Keratinocyte (primary cell): ENCODE measurements at regions not wholly inside any gene's neighbourhood (a gene's known extent, or its start where the extent isn't known, plus 50 kb on each side); places are given as distances from the start of the nearest gene placed in this dataset.

Source experiments
- DNase-seq: peaks from one replicate; pipeline ENCODE4 v3.0.0-alpha.2; 2011; ENCODE audit warnings: low read depth, missing footprints, low spot score
- FAIRE-seq: peaks from 2 replicates; lab custom pipeline; 2011; peaks lifted over from hg19 to GRCh38; lab: Jason Lieb, UNC
- H2AFZ ChIP-seq: 2 replicates; pipeline ENCODE4 v1.6.0; 2012; ENCODE audit warnings: low read length, control low read depth, inconsistent platforms; ENCODE audit not compliant: control insufficient read depth
- H3K27ac ChIP-seq: 2 replicates; pipeline ENCODE4 v1.5.1; 2011; ENCODE audit warnings: low read length; ENCODE audit not compliant: control insufficient read depth, insufficient read depth
- H3K27me3 ChIP-seq: 3 replicates; pipeline ENCODE4 v1.6.0; 2011; ENCODE audit warnings: low read length; ENCODE audit not compliant: control insufficient read depth, insufficient read depth; ENCODE audit errors: extremely low read depth
- H3K36me3 ChIP-seq, 2 experiments: 2 replicates in 1 of 2; 3 replicates in 1 of 2; pipeline ENCODE4 v1.5.1; 2011; ENCODE audit warnings: low read length in 2 of 2, mild to moderate bottlenecking in 1 of 2; ENCODE audit not compliant: control insufficient read depth in 2 of 2, insufficient read depth in 2 of 2; ENCODE audit errors: extremely low read depth in 1 of 2
- H3K4me1 ChIP-seq: 3 replicates; pipeline ENCODE4 v1.5.1; 2011; ENCODE audit warnings: low read length; ENCODE audit not compliant: control insufficient read depth, insufficient read depth; ENCODE audit errors: extremely low read depth
- H3K4me2 ChIP-seq: 3 replicates; pipeline ENCODE4 v1.6.0; 2011; ENCODE audit warnings: low read depth, low read length; ENCODE audit not compliant: control insufficient read depth, insufficient read depth; ENCODE audit errors: extremely low read depth
- H3K4me3 ChIP-seq, 3 experiments: fragments of 200-600 bp in 1 of 3; sonication (generic) in 1 of 3; 2 replicates in 2 of 3; 3 replicates in 1 of 3; pipeline ENCODE4 v1.5.1; 2011 to 2016; ENCODE audit warnings: low read length in 3 of 3, mild to moderate bottlenecking in 3 of 3, control low read depth in 2 of 3, inconsistent platforms in 1 of 3, low read depth in 1 of 3, mixed read lengths in 1 of 3, mixed run types in 1 of 3, moderate library complexity in 1 of 3; ENCODE audit not compliant: control insufficient read depth in 2 of 3, insufficient read depth in 2 of 3; ENCODE audit errors: extremely low read depth in 1 of 3
- H3K79me2 ChIP-seq: 2 replicates; pipeline ENCODE4 v1.6.0; 2012; ENCODE audit warnings: low read length; ENCODE audit not compliant: control insufficient read depth, insufficient read depth
- H3K9ac ChIP-seq: 3 replicates; pipeline ENCODE4 v1.6.0; 2011; ENCODE audit warnings: low read length; ENCODE audit not compliant: control insufficient read depth, insufficient read depth; ENCODE audit errors: extremely low read depth
- H3K9me1 ChIP-seq: 3 replicates; pipeline ENCODE4 v1.6.0; 2011; ENCODE audit warnings: low read length; ENCODE audit not compliant: control insufficient read depth, insufficient read depth; ENCODE audit errors: extremely low read depth
- H3K9me3 ChIP-seq: 2 replicates; pipeline ENCODE4 v1.5.1; 2012; ENCODE audit warnings: low read depth, low read length; ENCODE audit not compliant: control insufficient read depth
- H4K20me1 ChIP-seq: 3 replicates; pipeline ENCODE4 v1.6.0; 2011; ENCODE audit warnings: low read length; ENCODE audit not compliant: control insufficient read depth, insufficient read depth; ENCODE audit errors: extremely low read depth
- CTCF ChIP-seq, 3 experiments: IDR thresholded peaks in 1 of 3; conservative IDR thresholded peaks in 1 of 3; optimal IDR thresholded peaks in 1 of 3; 2 replicates in 2 of 3; 3 replicates in 1 of 3; pipeline versions ENCODE3 to v1.5.1; 2011; ENCODE audit warnings: low read length in 3 of 3, mild to moderate bottlenecking in 3 of 3, moderate library complexity in 2 of 3, control low read depth in 1 of 3, inconsistent platforms in 1 of 3; ENCODE audit not compliant: insufficient read depth in 2 of 3; ENCODE audit errors: extremely low read depth in 1 of 3
- EZH2 ChIP-seq: IDR thresholded peaks from one replicate; pipeline ENCODE4 v1.6.1; 2012; ENCODE audit warnings: inconsistent platforms, mild to moderate bottlenecking, low read length, moderate library complexity
- dilution Hi-C: fragments of 300-500 bp; cut with MboI; formaldehyde crosslinking; loops from one replicate; pipeline ENCODE4 v1.7.0; 2020; ENCODE audit warnings: low sequenced_read_pairs; ENCODE audit not compliant: extremely low pct_ligation_motif_present

GRCh38 chr7:18347170-18347569 lies 148.4 kb upstream of the HDAC9 start:
- Histone ChIP-seq H3K36me3 (no peaks in the 10 kb centered on the region), H3K27me3 (no peaks in the 10 kb centered on the region), H3K27ac (no peak overlapping the region), H3K9me1 (no peaks in the 10 kb centered on the region), H3K79me2 (no peaks in the 10 kb centered on the region), H3K9ac (no peak overlapping the region), H3K4me2 (no peak overlapping the region), H3K4me3 (no peak overlapping the region), H2AFZ (no peak overlapping the region), H3K9me3 (no peaks in the 10 kb centered on the region), H4K20me1 (no peaks in the 10 kb centered on the region), H3K4me1 (no peaks in the 10 kb centered on the region)
- DNase-seq, result no peak
- dilution Hi-C loops, result no loop called here
- FAIRE-seq, result no peak
- TF ChIP-seq EZH2, result no peak

GRCh38 chr7:18350678-18351077 lies 144.9 kb upstream of the HDAC9 start:
- H2AFZ ChIP-seq, result no peak overlapping the region
- FAIRE-seq, result no peak
- no peaks in the 10 kb centered on the region for H3K27me3 ChIP-seq
- H3K4me2 ChIP-seq, result no peak overlapping the region
- H3K9me3 ChIP-seq, result no peaks in the 10 kb centered on the region
- dilution Hi-C loops, result no loop called here
- no peaks in the 10 kb centered on the region for H4K20me1 ChIP-seq
- no peak overlapping the region for H3K4me3 ChIP-seq
- H3K27ac ChIP-seq, result no peak overlapping the region
- H3K79me2 ChIP-seq, result no peaks in the 10 kb centered on the region
- H3K9ac ChIP-seq, result no peak overlapping the region
- TF ChIP-seq CTCF (optimal IDR thresholded peaks at IDR 0.05 in 1 of 3, IDR thresholded peaks at IDR 0.05 in 1 of 3, conservative IDR thresholded peaks at IDR 0.05 in 1 of 3; ENCODE audit: extremely low read depth in 1 of 3, insufficient read depth in 2 of 3, low read length in 3 of 3) (no peak), EZH2 (no peak)
- no peaks in the 10 kb centered on the region for H3K36me3 ChIP-seq
- DNase-seq, result no peak
- H3K4me1 ChIP-seq, result peaks cover 4% of the 10 kb centered on the region
- no peaks in the 10 kb centered on the region for H3K9me1 ChIP-seq
